ENCODE measurements at regions not wholly inside any gene's neighbourhood (a gene's known extent, or its start where the extent isn't known, plus 50 kb on each side); places are given as distances from the start of the nearest gene placed in this dataset.

DNA sequence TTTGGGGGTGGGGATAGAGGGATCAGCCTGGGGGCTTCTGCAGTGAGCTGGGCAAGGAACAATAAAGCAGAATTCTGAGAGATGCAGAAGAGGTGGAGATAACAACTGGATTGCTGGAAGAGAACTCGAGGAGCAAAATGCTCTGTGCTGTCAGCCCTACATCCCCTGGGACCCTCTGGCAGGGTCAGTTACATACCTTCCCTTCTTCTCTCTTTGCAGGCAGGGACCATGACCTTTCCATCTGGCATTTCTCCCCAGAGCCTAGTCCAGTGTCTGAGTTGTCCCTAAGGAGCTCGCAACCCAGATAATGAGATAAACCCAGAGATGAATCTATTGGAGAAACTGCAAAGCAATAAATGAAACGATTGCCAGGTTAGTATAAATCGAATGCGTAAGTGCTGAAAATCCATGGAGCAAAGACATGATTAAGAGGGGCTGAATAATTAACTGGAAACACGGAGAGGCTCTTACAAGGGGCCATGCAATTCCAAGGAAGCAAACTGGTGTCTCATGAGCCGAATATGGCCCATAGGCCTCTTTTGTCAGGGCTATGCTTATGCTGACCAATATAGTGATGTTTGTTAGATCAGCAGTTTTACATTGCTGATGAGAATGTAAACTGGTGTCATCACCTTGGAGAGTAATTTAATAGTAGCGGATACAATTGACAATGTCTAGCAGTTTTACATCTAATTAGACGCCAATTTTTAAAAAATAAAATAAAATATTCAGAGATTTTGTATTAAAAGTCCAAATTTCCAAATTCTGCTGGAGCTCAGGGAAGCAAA, 129.4 kb upstream of the IRX5 start:
- Mint-ChIP-seq H3K36me3 (no peaks in the 10 kb centered on the region), H3K27me3 (ENCODE audit: low read depth in 3 of 3) (no peaks in the 10 kb centered on the region), H3K4me3 (no peak overlapping the region), H3K9me3 (peaks cover 0 to 6% (median 3%) of the 10 kb centered on the region in 6 donors), H3K27ac (no peak overlapping the region), H3K4me1 (no peaks in the 10 kb centered on the region)
- no peak for DNase-seq

DNA sequence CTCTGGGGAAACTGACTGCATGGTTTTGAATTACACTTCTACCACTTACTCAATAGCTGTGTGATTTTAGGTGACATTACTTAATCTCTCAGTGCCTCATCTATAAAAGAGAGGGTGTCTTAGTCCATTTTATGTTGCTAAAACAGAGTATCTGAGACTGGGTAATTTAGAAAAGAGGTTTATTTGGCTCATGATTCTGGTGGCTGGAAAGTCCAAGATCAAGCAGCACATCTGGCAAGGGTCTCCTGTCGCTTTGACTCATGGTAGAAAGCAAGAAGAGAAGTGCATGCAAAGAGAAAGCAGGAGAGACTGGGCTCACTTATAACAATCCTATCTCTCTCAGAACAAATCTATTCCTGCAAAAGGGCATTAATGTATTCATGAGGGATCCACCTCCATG, 132.4 kb upstream of the IRX5 start:
- Mint-ChIP-seq H3K36me3 (no peaks in the 10 kb centered on the region), H3K9me3 (peaks cover 0 to 4% (median 1%) of the 10 kb centered on the region in 6 donors), H3K27me3 (ENCODE audit: low read depth in 3 of 3) (no peaks in the 10 kb centered on the region), H3K4me1 (no peaks in the 10 kb centered on the region), H3K4me3 (no peak overlapping the region), H3K27ac (no peak overlapping the region)
- DNase-seq = no peak

DNA sequence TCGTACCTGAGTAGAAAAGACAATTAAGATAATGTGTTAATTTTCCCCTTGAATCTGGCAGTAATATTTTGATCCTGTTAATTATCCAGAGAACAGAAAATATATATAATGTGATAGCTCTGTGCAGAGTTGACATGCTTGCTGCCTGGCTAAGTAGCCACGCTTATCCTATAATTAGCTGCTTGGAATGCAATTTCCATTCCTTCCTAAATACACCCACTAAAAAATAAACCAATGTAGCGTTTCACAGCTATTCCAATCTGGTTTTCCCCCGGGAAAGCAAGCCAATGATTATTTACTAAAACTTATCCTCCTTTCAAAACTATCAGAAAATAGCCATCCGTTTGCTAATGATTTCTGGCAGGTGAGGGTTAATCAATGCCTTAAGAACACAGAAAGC, 134.5 kb upstream of the IRX5 start:
- H3K27me3 Mint-ChIP-seq (ENCODE audit: low read depth in 3 of 3) = no peaks in the 10 kb centered on the region
- DNase-seq = no peak
- H3K36me3 Mint-ChIP-seq = no peaks in the 10 kb centered on the region
- no peak overlapping the region for H3K27ac Mint-ChIP-seq
- no peak overlapping the region for H3K4me3 Mint-ChIP-seq
- no peaks in the 10 kb centered on the region for H3K4me1 Mint-ChIP-seq
- H3K9me3 Mint-ChIP-seq = peaks cover 0 to 4% (median 1%) of the 10 kb centered on the region in 6 donors

DNA sequence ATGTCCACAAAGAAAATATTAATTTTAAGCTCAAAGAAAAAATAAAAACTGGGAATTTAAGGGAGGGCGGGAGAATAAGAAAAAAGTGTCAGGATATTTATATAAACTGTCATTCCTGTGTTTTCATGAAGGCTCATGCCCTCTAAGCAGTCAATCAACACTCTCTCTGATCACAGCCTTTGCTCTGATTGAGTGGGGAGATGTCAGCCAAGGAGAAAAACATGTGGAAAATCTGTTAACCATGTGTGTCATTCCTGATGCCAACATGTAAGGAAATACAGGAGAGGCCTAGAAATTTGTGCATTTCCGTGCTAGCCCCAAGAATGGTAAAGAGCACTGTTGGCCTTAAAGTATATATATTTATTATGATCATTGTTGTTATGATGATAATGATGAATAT, 137.9 kb upstream of the IRX5 start:
- Mint-ChIP-seq H3K27me3 (ENCODE audit: low read depth in 3 of 3) (peaks cover 0 to 2% (median 1%) of the 10 kb centered on the region in 3 donors), H3K4me3 (no peak overlapping the region), H3K36me3 (no peaks in the 10 kb centered on the region), H3K9me3 (peaks cover 0 to 2% (median 0%) of the 10 kb centered on the region in 6 donors), H3K27ac (no peak overlapping the region), H3K4me1 (no peaks in the 10 kb centered on the region)
- DNase-seq = no peak

DNA sequence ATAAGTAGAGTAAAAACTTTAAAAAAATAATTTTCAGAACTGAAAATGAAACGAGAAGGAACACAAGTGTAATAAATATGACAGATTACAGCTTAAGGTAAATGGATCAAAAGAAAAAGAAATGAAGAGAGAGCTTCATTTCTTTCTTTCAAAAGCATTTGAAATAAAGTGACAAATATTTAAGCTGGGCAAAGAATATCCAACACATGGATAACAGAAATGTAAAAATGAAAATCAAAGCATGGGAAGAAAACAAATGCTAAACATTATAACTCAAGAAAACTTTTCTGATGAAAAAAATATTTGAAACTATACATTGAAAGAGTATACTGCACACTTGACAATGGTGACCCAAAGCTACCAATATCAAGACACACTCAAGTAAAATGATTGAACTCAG, 143.6 kb upstream of the IRX5 start:
- peaks cover 0 to 3% (median 0%) of the 10 kb centered on the region in 3 donors for H3K36me3 Mint-ChIP-seq
- no peak for DNase-seq
- H3K27me3 Mint-ChIP-seq (ENCODE audit: low read depth in 3 of 3) = peaks cover 0 to 2% (median 1%) of the 10 kb centered on the region in 3 donors
- peaks cover 0 to 12% (median 2%) of the 10 kb centered on the region in 6 donors for H3K9me3 Mint-ChIP-seq
- no peak overlapping the region for H3K27ac Mint-ChIP-seq
- H3K4me3 Mint-ChIP-seq = no peak overlapping the region
- H3K4me1 Mint-ChIP-seq = no peaks in the 10 kb centered on the region

DNA sequence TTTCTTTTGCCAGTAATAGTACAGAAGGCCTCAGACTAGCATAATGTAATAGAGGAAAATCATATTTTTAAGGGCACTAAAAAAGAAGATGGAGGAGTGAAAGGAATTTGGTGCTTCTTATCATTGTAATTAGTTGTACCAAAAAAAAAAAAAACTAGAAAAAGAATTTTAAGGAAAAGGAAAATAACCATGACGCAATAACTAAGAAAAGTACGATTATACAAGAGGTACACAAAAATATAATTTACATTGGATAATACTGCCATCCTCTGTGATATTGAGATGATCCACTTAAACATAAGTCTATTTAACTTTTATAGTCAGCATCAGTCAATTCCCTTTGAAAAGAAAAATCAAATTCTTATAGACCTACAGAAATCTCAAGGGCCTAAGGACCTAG, 146.7 kb upstream of the IRX5 start:
- Mint-ChIP-seq H3K4me3 (no peak overlapping the region), H3K27me3 (ENCODE audit: low read depth in 3 of 3) (no peaks in the 10 kb centered on the region), H3K4me1 (no peaks in the 10 kb centered on the region), H3K36me3 (peaks cover 0 to 3% (median 0%) of the 10 kb centered on the region in 3 donors), H3K27ac (no peak overlapping the region), H3K9me3 (peaks cover 0 to 12% (median 5%) of the 10 kb centered on the region in 6 donors)
- no peak for DNase-seq

DNA sequence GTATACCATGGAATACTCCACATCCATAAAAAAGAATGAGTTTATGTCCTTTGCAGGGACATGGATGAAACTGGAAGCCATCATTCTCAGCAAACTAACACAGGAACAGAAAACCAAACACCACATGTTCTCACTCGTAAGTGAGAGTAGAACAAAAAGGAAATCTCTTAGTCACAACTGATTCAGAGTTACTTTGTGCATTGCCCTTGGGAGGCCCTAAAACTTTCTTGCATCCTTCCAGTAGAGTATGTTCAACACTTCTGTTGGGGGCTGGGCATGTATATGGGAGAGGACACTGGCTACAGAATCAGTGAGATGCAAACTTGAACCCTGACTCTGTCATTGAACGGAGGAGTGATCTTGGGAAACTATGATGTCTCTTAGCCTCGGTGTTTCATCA, 147.4 kb upstream of the IRX5 start:
- H3K4me1 Mint-ChIP-seq = no peaks in the 10 kb centered on the region
- H3K9me3 Mint-ChIP-seq = peaks cover 0 to 12% (median 5%) of the 10 kb centered on the region in 6 donors
- H3K27me3 Mint-ChIP-seq (ENCODE audit: low read depth in 3 of 3) = no peaks in the 10 kb centered on the region
- H3K4me3 Mint-ChIP-seq = no peak overlapping the region
- no peak overlapping the region for H3K27ac Mint-ChIP-seq
- peaks cover 0 to 3% (median 0%) of the 10 kb centered on the region in 3 donors for H3K36me3 Mint-ChIP-seq
- no peak for DNase-seq

DNA sequence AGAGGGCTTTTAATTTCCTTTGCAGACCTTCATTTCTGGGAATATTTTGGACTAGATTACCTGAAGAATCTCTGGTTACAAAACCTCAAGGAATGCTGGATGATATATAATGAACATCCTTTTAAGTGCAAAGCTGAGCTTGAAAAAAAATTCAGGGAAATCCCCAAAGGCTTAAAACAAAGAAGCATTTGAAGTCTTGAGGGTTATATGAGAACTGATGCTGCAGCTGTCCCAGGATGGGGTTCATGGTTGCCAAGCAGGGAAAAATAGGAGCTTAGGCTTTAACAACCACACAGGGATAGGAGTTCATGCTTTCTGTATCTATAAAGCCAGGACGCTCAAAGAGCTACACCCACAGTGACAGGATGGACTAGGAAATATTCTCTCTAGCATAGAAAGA, 150.4 kb upstream of the IRX5 start:
- peaks cover 0 to 11% (median 0%) of the 10 kb centered on the region in 6 donors for H3K9me3 Mint-ChIP-seq

DNA sequence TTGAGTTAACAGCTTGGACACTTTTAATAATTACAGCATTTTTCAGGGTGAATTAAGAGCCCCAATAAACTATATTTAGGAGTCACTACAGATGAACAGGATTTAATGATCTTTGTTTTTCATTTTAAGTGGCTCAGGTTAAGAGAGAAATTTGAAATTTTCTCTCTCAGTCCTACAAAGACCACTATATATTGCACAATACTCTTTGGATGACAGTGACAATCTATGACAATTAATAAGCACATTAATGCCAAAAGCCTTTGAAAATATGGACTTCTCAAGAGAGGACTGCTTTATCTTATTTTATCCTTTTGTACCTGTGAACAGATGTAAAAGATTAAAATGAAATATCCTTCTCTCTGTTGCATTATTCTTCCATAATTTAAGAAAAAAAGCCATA, 151.1 kb upstream of the IRX5 start:
- H3K4me3 Mint-ChIP-seq = no peak overlapping the region
- H3K27me3 Mint-ChIP-seq (ENCODE audit: low read depth in 3 of 3) = no peaks in the 10 kb centered on the region
- H3K9me3 Mint-ChIP-seq = peaks cover 0 to 11% (median 0%) of the 10 kb centered on the region in 6 donors
- H3K27ac Mint-ChIP-seq = no peak overlapping the region
- H3K36me3 Mint-ChIP-seq = no peaks in the 10 kb centered on the region
- no peaks in the 10 kb centered on the region for H3K4me1 Mint-ChIP-seq
- DNase-seq = no peak

More for the DNA sequence above, 150.4 kb upstream of the IRX5 start:
- no peak overlapping the region for H3K27ac Mint-ChIP-seq
- no peaks in the 10 kb centered on the region for H3K4me1 Mint-ChIP-seq
- H3K4me3 Mint-ChIP-seq = no peak overlapping the region
- DNase-seq = no peak
- no peaks in the 10 kb centered on the region for H3K27me3 Mint-ChIP-seq (ENCODE audit: low read depth in 3 of 3)
- no peaks in the 10 kb centered on the region for H3K36me3 Mint-ChIP-seq

DNA sequence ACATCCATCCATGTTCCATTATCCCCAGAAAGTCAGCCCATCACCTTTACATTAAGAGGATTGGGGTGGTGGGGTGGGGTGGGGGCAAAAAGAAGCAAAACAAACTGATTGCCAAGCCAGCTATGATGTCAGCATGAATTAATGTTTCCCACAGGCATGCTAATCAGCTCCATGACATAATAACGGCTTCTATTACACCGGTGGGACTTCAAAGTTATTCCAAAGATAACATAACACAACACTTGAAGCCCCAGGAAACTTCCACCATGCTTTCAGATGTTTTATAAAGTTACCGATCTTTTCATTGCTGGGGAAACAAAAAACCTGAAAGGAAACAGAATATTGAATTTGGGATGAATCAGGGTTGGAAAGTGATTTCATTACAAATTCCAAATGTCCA, 155.9 kb upstream of the IRX5 start:
- Mint-ChIP-seq H3K27ac (no peak overlapping the region), H3K36me3 (no peaks in the 10 kb centered on the region), H3K27me3 (ENCODE audit: low read depth in 3 of 3) (peaks cover 0 to 2% (median 0%) of the 10 kb centered on the region in 3 donors), H3K4me3 (no peak overlapping the region), H3K4me1 (no peaks in the 10 kb centered on the region), H3K9me3 (peaks cover 0 to 2% (median 0%) of the 10 kb centered on the region in 6 donors)
- DNase-seq = no peak

DNA sequence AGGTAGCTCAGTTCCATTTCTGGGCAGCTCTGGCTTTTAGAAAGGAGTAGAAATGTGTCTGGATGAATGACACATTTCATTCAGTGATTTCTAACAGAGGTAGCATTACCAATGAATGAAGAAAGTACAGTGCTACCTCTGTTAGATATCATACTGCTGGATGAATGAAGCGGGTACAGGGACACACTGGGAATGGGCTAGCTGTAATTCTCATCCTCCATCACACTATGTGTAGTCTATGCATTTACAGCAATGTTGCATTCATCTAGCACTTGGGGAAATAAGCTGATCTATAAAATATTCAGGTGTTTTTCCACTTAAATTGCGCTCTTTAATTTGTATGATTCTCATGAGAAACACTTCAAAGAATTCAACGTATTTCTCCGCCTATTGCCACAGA, 158.3 kb upstream of the IRX5 start:
- no peaks in the 10 kb centered on the region for H3K36me3 Mint-ChIP-seq

DNA sequence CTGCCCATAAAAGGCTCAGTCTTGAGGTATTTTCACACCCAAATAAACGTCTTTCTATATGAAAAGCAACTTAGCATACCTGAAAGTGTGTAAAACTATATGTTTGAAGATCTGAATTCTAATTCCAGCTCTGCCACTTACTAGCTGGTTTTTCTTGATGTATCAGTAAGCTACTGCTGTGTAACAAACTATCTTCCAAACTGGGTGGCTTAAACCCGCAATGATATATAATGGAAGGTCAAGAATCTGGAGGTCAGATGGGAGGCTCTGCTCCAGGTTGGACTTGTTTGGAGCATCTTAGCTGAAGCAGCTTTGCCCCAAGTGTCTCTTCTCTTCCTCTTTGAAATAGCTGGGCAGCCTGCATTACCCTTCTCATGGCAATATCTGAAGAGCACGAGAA, 164.3 kb upstream of the IRX5 start:
- Mint-ChIP-seq H3K27ac (no peak overlapping the region), H3K36me3 (no peaks in the 10 kb centered on the region), H3K4me1 (no peaks in the 10 kb centered on the region), H3K27me3 (ENCODE audit: low read depth in 3 of 3) (peaks cover 0 to 2% (median 2%) of the 10 kb centered on the region in 3 donors), H3K9me3 (peaks cover 0 to 12% (median 0%) of the 10 kb centered on the region in 6 donors), H3K4me3 (no peak overlapping the region)
- no peak for DNase-seq

More for the DNA sequence above, 158.3 kb upstream of the IRX5 start:
- no peaks in the 10 kb centered on the region for H3K4me1 Mint-ChIP-seq
- H3K27me3 Mint-ChIP-seq (ENCODE audit: low read depth in 3 of 3) = peaks cover 0 to 2% (median 2%) of the 10 kb centered on the region in 3 donors
- H3K27ac Mint-ChIP-seq = no peak overlapping the region
- peaks cover 0 to 2% (median 0%) of the 10 kb centered on the region in 6 donors for H3K9me3 Mint-ChIP-seq
- DNase-seq = no peak
- no peak overlapping the region for H3K4me3 Mint-ChIP-seq

DNA sequence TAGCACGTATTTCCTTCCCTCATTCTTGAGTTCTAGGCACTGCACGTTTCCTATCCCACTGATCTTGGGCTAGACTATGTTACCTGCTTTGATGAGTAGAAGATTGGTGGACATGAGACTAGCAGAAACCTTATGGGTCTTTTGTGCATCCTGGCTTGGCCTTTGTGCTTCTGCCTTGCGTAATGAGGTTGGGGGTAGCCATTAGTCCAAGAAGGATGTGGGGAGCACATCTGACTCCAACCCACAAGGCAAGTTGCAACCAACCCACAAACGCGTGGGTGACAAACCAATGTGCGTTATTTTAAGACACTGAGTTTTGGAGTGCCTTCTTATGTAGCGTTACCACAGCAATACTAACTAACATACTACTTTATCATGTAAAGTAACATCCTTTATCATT, 180.4 kb upstream of the IRX5 start:
- no peak for DNase-seq
- H3K27ac Mint-ChIP-seq = no peak overlapping the region
- H3K4me1 Mint-ChIP-seq = no peaks in the 10 kb centered on the region

DNA sequence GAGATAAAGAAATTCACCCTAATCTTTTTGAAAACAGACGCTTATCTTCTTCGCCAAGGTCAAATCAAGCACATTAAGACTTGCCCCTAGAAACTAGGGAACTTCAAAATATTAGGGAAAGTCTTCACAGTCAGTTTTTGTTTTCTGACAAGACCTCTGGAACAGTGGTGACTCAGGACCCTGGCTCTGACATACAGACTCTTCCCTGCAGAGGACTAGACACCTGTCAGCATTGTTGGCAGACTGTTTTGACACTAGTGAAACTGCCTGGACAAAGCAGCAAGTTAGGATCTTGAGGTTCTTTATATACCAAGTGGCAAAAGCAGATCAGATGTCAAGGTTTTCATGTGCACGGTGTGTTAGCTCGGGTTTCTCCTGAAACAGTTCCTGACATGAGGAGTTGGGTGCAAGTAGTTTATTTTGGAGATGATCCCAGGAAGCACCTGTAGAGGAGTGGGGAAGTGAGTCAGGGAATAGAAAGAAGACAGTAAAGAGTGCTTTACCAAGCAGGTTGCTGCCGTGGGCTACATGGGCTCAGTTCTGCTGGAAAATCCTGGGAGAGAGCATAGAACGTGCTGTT, 182.0 kb upstream of the IRX5 start:
- Mint-ChIP-seq H3K4me1 (no peaks in the 10 kb centered on the region), H3K27me3 (ENCODE audit: low read depth in 3 of 3) (peaks cover 0 to under 1% (median 0%) of the 10 kb centered on the region in 3 donors), H3K9me3 (peaks cover 0 to 12% (median 0%) of the 10 kb centered on the region in 6 donors), H3K36me3 (no peaks in the 10 kb centered on the region), H3K27ac (no peak overlapping the region), H3K4me3 (no peak overlapping the region)
- no peak for DNase-seq

More for the DNA sequence above, 180.4 kb upstream of the IRX5 start:
- Mint-ChIP-seq H3K27me3 (ENCODE audit: low read depth in 3 of 3) (peaks cover 0 to 2% (median 0%) of the 10 kb centered on the region in 3 donors), H3K9me3 (peaks cover 0 to 10% (median 0%) of the 10 kb centered on the region in 6 donors), H3K4me3 (no peak overlapping the region), H3K36me3 (no peaks in the 10 kb centered on the region)

Measured in immature natural killer cell (primary cell).